G401 (cell line): ENCODE measurements at regions not wholly inside any gene's neighbourhood (a gene's known extent, or its start where the extent isn't known, plus 50 kb on each side); places are given as distances from the start of the nearest gene placed in this dataset.
"Not testable (repeated sequence)": the region's sequence is repeated elsewhere in the genome, so short reads cannot be mapped to it uniquely, and the experiment has no call there.

ENCODE experiments used
- DNase-seq: peaks from one replicate; pipeline ENCODE4 v3.0.0-alpha.2; 2015; ENCODE audit warnings: low spot score
- in situ Hi-C: cut with HindIII; loops from 2 replicates; pipeline ENCODE4 v1.10.0; 2016; ENCODE audit warnings: low sequenced_read_pairs, mixed read lengths

DNA sequence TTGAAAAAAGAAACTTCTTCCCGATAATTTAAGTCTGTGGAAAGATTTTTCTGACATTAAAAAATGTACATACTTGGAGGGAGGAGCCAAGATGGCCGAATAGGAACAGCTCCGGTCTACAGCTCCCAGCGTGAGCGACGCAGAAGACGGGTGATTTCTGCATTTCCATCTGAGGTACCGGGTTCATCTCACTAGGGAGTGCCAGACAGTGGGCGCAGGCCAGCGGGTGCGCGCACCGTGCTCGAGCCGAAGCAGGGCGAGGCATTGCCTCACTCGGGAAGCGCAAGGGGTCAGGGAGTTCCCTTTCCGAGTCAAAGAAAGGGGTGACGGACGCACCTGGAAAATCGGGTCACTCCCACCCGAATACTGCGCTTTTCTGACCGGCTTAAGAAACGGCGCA, 241.7 kb downstream of the MPDZ start:
- in situ Hi-C loops, result not testable (repeated sequence)

DNA sequence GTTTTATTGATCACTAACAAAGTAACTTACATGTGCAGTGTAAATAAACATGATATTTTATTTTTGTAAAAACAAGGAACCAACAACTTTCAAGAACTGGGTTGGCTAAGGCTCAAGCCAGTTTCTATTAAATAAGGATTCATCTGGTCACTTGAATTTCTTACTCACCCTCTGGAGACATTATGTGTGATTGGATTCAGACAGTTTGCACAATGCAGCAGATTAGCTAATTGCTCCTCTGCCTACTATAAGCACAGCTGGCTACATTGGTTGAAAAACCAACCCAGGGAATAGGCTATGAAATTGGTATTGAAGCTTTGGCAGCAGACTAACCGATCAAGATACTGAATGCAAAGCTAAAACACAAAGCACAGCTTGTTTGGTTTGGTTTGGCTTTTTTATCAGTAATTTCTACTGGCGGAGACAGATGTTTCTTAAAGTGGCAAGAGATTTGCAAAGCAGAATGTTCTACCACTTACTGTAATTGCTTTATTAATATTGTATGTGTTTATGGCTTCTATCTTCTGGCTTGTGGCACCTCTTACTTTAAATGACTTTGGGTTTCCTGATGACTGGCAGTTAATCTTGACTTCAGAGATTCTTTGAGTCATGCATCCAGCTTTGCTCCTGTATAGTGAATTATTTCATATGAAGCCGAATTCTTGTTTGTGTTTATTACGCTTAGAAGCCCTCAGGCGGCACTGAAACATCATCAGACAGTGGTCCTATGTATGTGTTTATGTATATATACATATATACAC, 231.5 kb downstream of the MPDZ start:
- DNase-seq, result no peak
- in situ Hi-C loops, result no loop called here

More for the DNA sequence above, 241.7 kb downstream of the MPDZ start:
- not testable (repeated sequence) for DNase-seq

DNA sequence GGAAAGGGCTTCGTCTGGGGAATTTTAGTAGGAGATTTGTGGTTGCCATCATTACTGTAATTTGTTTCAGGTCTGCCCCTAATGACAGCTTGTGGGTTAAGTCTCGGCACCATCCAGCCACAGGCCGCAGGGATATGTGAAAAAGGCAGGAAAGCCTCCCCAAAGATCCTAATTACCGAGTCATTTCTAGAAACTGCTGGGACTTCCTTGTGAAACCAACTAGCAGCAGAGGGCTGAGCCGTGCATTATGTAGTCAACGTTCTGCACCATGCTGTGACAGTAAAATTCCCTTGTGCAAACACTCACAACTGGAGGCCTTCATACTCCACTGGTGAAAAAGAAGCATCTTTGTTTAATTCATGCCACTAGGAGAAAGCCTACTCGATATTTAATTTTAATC, 230.3 kb downstream of the MPDZ start:
- DNase-seq, result no peak
- in situ Hi-C loops, result no loop called here

DNA sequence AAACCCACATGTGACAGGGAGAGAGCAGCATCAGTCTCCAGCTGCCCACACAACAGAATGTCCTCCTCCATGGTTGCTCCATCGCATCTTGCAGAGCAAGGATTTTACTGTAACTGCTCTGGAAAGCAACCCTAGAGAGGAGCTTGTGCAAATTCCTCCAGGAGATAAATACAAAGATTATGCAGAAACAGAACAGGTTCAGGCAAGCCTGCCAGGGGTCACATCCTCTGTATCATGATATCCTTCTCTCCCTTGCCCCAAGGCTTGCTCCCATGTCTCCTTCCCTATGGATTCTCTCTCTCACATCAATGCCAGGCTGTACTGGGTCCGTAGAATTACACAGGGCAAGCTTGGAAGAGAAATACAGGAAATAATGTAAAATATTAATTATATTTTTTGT, 226.0 kb downstream of the MPDZ start:
- in situ Hi-C loops, result no loop called here
- DNase-seq, result no peak

- DNase-seq, result no peak
- in situ Hi-C loops, result no loop called here
Measured at GRCh38 chr9:13054389-13054788, 225.1 kb downstream of the MPDZ start.
